ENCODE measurements at regions not wholly inside any gene's neighbourhood (a gene's known extent, or its start where the extent isn't known, plus 50 kb on each side); places are given as distances from the start of the nearest gene placed in this dataset.

GRCh38 chr20:57947421-57948179 is 237.8 kb upstream of the PMEPA1 start:
- H3K27me3 ChIP-seq (replicated peaks; ENCODE audit: control insufficient read depth, insufficient read depth, low read length) = no peaks in the 10 kb centered on the region
- no TSS peak for BruUV-seq (replicated peaks)
- no peak overlapping the region for H3K27ac Mint-ChIP-seq (ENCODE audit: unreplicated experiment)

DNA sequence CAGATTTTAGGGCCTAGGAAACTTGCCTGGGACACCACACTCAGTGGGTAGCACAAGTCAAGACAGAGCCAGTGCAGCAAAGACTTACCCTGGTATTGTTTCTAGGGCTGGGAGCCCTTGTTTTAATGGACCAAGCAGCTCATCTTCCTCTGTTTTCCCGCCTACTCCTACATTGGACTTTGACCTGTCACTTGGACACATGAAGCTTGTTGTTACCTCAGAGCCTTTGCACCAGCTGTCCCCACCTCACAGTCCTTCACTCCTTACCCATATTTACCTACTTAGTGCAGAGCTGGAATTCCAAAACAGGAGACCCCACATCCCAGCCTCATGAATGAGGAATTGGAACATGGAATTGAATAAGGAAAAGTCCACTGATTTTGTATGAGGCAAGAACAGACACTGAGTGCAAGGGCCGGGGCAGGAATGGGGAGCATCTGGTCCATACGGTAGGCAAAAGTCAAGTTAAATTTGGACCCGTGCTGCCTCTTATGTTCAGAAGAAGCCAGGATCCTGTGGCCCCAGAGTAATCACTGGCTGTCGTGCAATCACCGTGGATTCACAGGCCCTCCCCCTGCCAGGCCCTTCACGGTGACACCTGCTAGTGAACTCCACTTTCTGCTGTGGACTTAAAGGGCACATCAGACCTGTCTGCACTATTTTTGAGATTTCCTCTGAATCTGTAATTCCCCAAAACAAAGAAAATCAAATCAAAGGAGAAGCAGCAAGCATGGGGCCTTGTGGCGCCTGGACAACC is 236.9 kb upstream of the PMEPA1 start:
- Mint-ChIP-seq H3K9me3 (ENCODE audit: unreplicated experiment) (peaks cover 18% of the 10 kb centered on the region), H3K36me3 (ENCODE audit: insufficient read depth, unreplicated experiment) (no peaks in the 10 kb centered on the region), H3K27me3 (ENCODE audit: insufficient read depth, unreplicated experiment) (peaks cover 4% of the 10 kb centered on the region), H3K4me1 (ENCODE audit: low read depth, unreplicated experiment) (no peaks in the 10 kb centered on the region), H3K4me3 (ENCODE audit: unreplicated experiment) (no peak overlapping the region), H3K27ac (ENCODE audit: unreplicated experiment) (no peak overlapping the region)
- POLR2A ChIA-PET = no interaction called here
- DNase-seq = no peak
- CTCF ChIA-PET = no interaction called here
- Histone ChIP-seq H3K27me3 (replicated peaks; ENCODE audit: control insufficient read depth, insufficient read depth, low read length) (no peaks in the 10 kb centered on the region), H3K9me3 (peaks cover 6% of the 10 kb centered on the region; the same call in 1 of the 2 replicates), H3K36me3 (ENCODE audit: control insufficient read depth, insufficient read depth, low read length) (no peaks in the 10 kb centered on the region), H3K4me3 (ENCODE audit: low read depth, low read length) (no peak overlapping the region), H3K4me1 (no peaks in the 10 kb centered on the region)
- intact Hi-C loops (cut with micrococcal nuclease; ENCODE audit: unreplicated experiment) = no loop called here
- TF ChIP-seq, protein P1, sequence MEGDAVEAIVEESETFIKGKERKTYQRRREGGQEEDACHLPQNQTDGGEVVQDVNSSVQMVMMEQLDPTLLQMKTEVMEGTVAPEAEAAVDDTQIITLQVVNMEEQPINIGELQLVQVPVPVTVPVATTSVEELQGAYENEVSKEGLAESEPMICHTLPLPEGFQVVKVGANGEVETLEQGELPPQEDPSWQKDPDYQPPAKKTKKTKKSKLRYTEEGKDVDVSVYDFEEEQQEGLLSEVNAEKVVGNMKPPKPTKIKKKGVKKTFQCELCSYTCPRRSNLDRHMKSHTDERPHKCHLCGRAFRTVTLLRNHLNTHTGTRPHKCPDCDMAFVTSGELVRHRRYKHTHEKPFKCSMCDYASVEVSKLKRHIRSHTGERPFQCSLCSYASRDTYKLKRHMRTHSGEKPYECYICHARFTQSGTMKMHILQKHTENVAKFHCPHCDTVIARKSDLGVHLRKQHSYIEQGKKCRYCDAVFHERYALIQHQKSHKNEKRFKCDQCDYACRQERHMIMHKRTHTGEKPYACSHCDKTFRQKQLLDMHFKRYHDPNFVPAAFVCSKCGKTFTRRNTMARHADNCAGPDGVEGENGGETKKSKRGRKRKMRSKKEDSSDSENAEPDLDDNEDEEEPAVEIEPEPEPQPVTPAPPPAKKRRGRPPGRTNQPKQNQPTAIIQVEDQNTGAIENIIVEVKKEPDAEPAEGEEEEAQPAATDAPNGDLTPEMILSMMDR (IDR thresholded peaks at IDR 0.05; ENCODE audit: insufficient read depth in 1 of 2, low read depth in 1 of 2, low read length in 1 of 2, severe bottlenecking in 1 of 2, unreplicated experiment in 1 of 2) = no peak
- no TSS peak for BruUV-seq (replicated peaks)

More at GRCh38 chr20:57947421-57948179, 237.8 kb upstream of the PMEPA1 start:
- ChIA-PET POLR2A (no interaction called here), CTCF (interaction anchor here (0.6 kb wide), 1 partner anchor 59 kb away, joined by 3 read pairs; no protein-coding TSS in a partner anchor)
- Mint-ChIP-seq H3K4me3 (ENCODE audit: unreplicated experiment) (no peak overlapping the region), H3K27me3 (ENCODE audit: insufficient read depth, unreplicated experiment) (peaks cover 4% of the 10 kb centered on the region), H3K36me3 (ENCODE audit: insufficient read depth, unreplicated experiment) (no peaks in the 10 kb centered on the region), H3K4me1 (ENCODE audit: low read depth, unreplicated experiment) (no peaks in the 10 kb centered on the region), H3K9me3 (ENCODE audit: unreplicated experiment) (peaks cover 27% of the 10 kb centered on the region)
- no peak for DNase-seq
- Histone ChIP-seq H3K4me3 (ENCODE audit: low read depth, low read length) (no peak overlapping the region), H3K9me3 (peaks cover 6% of the 10 kb centered on the region; the same call in 1 of the 2 replicates), H3K36me3 (ENCODE audit: control insufficient read depth, insufficient read depth, low read length) (no peaks in the 10 kb centered on the region), H3K4me1 (no peaks in the 10 kb centered on the region)
- intact Hi-C loops (cut with micrococcal nuclease; ENCODE audit: unreplicated experiment) = no loop called here
- TF ChIP-seq, protein P1 (IDR thresholded peaks at IDR 0.05; ENCODE audit: insufficient read depth in 1 of 2, low read depth in 1 of 2, low read length in 1 of 2, severe bottlenecking in 1 of 2, unreplicated experiment in 1 of 2) = no peak

- H3K9me3 Mint-ChIP-seq (ENCODE audit: unreplicated experiment) = peaks cover 14% of the 10 kb centered on the region
- Histone ChIP-seq H3K36me3 (ENCODE audit: control insufficient read depth, insufficient read depth, low read length) (no peaks in the 10 kb centered on the region), H3K27me3 (replicated peaks; ENCODE audit: control insufficient read depth, insufficient read depth, low read length) (no peaks in the 10 kb centered on the region), H3K4me3 (ENCODE audit: low read depth, low read length) (no peak overlapping the region), H3K9me3 (peaks cover 6% of the 10 kb centered on the region; the same call in 1 of the 2 replicates), H3K4me1 (no peaks in the 10 kb centered on the region)
- no TSS peak for BruUV-seq (replicated peaks)
- H3K36me3 Mint-ChIP-seq (ENCODE audit: insufficient read depth, unreplicated experiment) = no peaks in the 10 kb centered on the region
- H3K4me1 Mint-ChIP-seq (ENCODE audit: low read depth, unreplicated experiment) = no peaks in the 10 kb centered on the region
- H3K27ac Mint-ChIP-seq (ENCODE audit: unreplicated experiment) = no peak overlapping the region
- peaks cover 4% of the 10 kb centered on the region for H3K27me3 Mint-ChIP-seq (ENCODE audit: insufficient read depth, unreplicated experiment)
- H3K4me3 Mint-ChIP-seq (ENCODE audit: unreplicated experiment) = no peak overlapping the region
- ChIA-PET CTCF (interaction anchor here (0.8 kb wide), 1 partner anchor 234 kb away, joined by 3 read pairs; no protein-coding TSS in a partner anchor), POLR2A (no interaction called here)
- no peak for DNase-seq
- TF ChIP-seq, protein P1 (IDR thresholded peaks at IDR 0.05; ENCODE audit: insufficient read depth in 1 of 2, low read depth in 1 of 2, low read length in 1 of 2, severe bottlenecking in 1 of 2, unreplicated experiment in 1 of 2) = no peak
- intact Hi-C loops (cut with micrococcal nuclease; ENCODE audit: unreplicated experiment) = no loop called here
These were observed 235.2 kb upstream of the PMEPA1 start for GRCh38 chr20:57944988-57945387.
